ENCODE measurements at regions not wholly inside any gene's neighbourhood (a gene's known extent, or its start where the extent isn't known, plus 50 kb on each side); places are given as distances from the start of the nearest gene placed in this dataset.

DNA sequence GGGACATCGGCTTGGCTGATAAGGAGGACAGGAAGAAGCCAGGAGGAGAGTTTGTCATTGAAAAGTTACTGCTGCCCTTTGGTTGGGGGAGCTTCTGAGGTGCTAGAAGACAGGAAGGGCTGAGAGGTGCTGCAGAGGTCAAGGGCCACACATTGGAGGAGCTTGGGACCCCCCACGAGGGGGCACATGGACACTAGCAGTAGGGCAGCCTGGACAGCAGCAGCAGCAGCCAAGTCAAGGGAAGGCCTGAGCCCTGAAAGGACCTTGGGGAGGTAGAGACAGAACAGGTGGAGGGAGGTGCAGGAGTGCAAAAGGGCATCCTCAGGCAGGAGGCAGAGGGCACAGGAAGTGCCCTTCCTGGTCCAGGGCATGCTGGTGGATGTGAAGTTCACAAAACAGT lies 439.7 kb upstream of the IGFBP3 start:
- TF ChIP-seq POLR2AphosphoS5 (IDR thresholded peaks at IDR 0.05; ENCODE audit: low read depth, low read length) (no peak), TAF1 (IDR thresholded peaks at IDR 0.05; ENCODE audit: borderline replicate concordance, insufficient read depth, low read length) (no peak)

GRCh38 chr7:46360296-46360695 lies 439.2 kb upstream of the IGFBP3 start:
- TF ChIP-seq REST (IDR thresholded peaks at IDR 0.05; ENCODE audit: insufficient read depth in 1 of 2, low read depth in 2 of 2, low read length in 2 of 2) (no peak), SIN3A (IDR thresholded peaks at IDR 0.05; ENCODE audit: borderline replicate concordance, insufficient read depth, low read length) (no peak), POLR2AphosphoS5 (IDR thresholded peaks at IDR 0.05; ENCODE audit: low read depth, low read length) (no peak), TAF1 (IDR thresholded peaks at IDR 0.05; ENCODE audit: borderline replicate concordance, insufficient read depth, low read length) (no peak), FOXP2 (optimal IDR thresholded peaks at IDR 0.05; ENCODE audit: borderline replicate concordance, extremely low read depth, extremely low read length, insufficient read depth) (no peak)

GRCh38 chr7:46357851-46358250 lies 436.8 kb upstream of the IGFBP3 start:
- TF ChIP-seq SIN3A (IDR thresholded peaks at IDR 0.05; ENCODE audit: borderline replicate concordance, insufficient read depth, low read length) (no peak), FOXP2 (optimal IDR thresholded peaks at IDR 0.05; ENCODE audit: borderline replicate concordance, extremely low read depth, extremely low read length, insufficient read depth) (no peak), REST (IDR thresholded peaks at IDR 0.05; ENCODE audit: insufficient read depth in 1 of 2, low read depth in 2 of 2, low read length in 2 of 2) (no peak), TAF1 (IDR thresholded peaks at IDR 0.05; ENCODE audit: borderline replicate concordance, insufficient read depth, low read length) (no peak), POLR2AphosphoS5 (IDR thresholded peaks at IDR 0.05; ENCODE audit: low read depth, low read length) (no peak)

DNA sequence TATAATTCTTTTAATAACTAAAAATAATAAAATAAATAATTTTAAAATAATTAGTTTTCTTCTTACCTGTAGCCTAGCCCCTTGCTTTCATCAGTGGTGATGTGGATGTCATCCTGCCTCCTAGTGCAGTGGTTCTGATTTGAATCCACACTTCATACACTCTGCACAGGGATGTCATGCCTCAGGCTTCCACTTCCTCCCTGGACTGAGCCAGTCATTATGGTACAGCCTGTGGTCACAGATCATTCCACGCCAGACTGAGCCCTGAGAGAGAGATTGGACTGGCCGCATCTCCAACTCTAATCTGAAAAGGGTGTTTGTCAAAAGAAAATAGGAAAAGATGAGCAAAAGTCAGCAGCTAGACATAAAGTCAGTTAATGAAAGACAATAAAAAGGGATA lies 436.2 kb upstream of the IGFBP3 start:
- TF ChIP-seq SIN3A (IDR thresholded peaks at IDR 0.05; ENCODE audit: borderline replicate concordance, insufficient read depth, low read length) (no peak), FOXP2 (optimal IDR thresholded peaks at IDR 0.05; ENCODE audit: borderline replicate concordance, extremely low read depth, extremely low read length, insufficient read depth) (no peak), POLR2AphosphoS5 (IDR thresholded peaks at IDR 0.05; ENCODE audit: low read depth, low read length) (no peak), TAF1 (IDR thresholded peaks at IDR 0.05; ENCODE audit: borderline replicate concordance, insufficient read depth, low read length) (no peak), REST (IDR thresholded peaks at IDR 0.05; ENCODE audit: insufficient read depth in 1 of 2, low read depth in 2 of 2, low read length in 2 of 2) (no peak)

- TF ChIP-seq SIN3A (IDR thresholded peaks at IDR 0.05; ENCODE audit: borderline replicate concordance, insufficient read depth, low read length) = no peak
- no peak for TF ChIP-seq FOXP2 (optimal IDR thresholded peaks at IDR 0.05; ENCODE audit: borderline replicate concordance, extremely low read depth, extremely low read length, insufficient read depth)
- no peak for TF ChIP-seq POLR2AphosphoS5 (IDR thresholded peaks at IDR 0.05; ENCODE audit: low read depth, low read length)
- TF ChIP-seq TAF1 (IDR thresholded peaks at IDR 0.05; ENCODE audit: borderline replicate concordance, insufficient read depth, low read length) = no peak
- TF ChIP-seq REST (IDR thresholded peaks at IDR 0.05; ENCODE audit: insufficient read depth in 1 of 2, low read depth in 2 of 2, low read length in 2 of 2) = no peak
These were observed 435.3 kb upstream of the IGFBP3 start for GRCh38 chr7:46356371-46356770.
